Naive thymus-derived CD8-positive, alpha-beta T cell (primary cell): ENCODE measurements at regions not wholly inside any gene's neighbourhood (a gene's known extent, or its start where the extent isn't known, plus 50 kb on each side); places are given as distances from the start of the nearest gene placed in this dataset.

Experiments used
- ATAC-seq, 2 donors: fragments of 150-1000 bp; cut with Tn5 transposase in 1 of 2; sonication (Bioruptor Pico), chemical (Tn5 transposase) in 1 of 2; 1 replicate in 1 of 2; 2 replicates in 1 of 2; pipeline ENCODE4 v1.10.0; 2021; ENCODE audit warnings: mild to moderate bottlenecking in 2 of 2, moderate library complexity in 2 of 2
- POLR2A ChIA-PET: fragments of 350-600 bp; sonication (Branson Sonifier 250); formaldehyde crosslinking; loops from one replicate; lab custom pipeline; 2021; ENCODE audit warnings: antibody characterized with exemption; lab: Charles Lee
- DNase-seq, 10 donors: peaks; one replicate each; pipeline versions ENCODE4 v3.0.0 to v3.0.0-alpha.2; 2020 to 2022
- H3K27ac Mint-ChIP-seq, 10 donors: one replicate each; pipeline ENCODE4 v1.8.0; 2020 to 2022; ENCODE audit warnings: mild to moderate bottlenecking in 10 of 10, mixed read lengths in 10 of 10, moderate library complexity in 4 of 10, inconsistent platforms in 1 of 10
- H3K27me3 Mint-ChIP-seq, 5 donors: one replicate each; pipeline ENCODE4 v1.8.0; 2021 to 2022; ENCODE audit warnings: mixed read lengths in 5 of 5
- H3K36me3 Mint-ChIP-seq, 3 donors: one replicate each; pipeline ENCODE4 v1.8.0; 2020 to 2022; ENCODE audit warnings: mixed read lengths in 3 of 3, mild to moderate bottlenecking in 2 of 3, inconsistent platforms in 1 of 3
- H3K4me1 Mint-ChIP-seq, 4 donors: one replicate each; pipeline ENCODE4 v1.8.0; 2021 to 2022; ENCODE audit warnings: mixed read lengths in 4 of 4
- H3K4me3 Mint-ChIP-seq, 10 donors: one replicate each; pipeline ENCODE4 v1.8.0; 2020 to 2022; ENCODE audit warnings: mild to moderate bottlenecking in 10 of 10, mixed read lengths in 10 of 10, moderate library complexity in 6 of 10, inconsistent platforms in 1 of 10
- H3K9me3 Mint-ChIP-seq, 9 donors: one replicate each; pipeline ENCODE4 v1.8.0; 2020 to 2022; ENCODE audit warnings: mixed read lengths in 9 of 9, mild to moderate bottlenecking in 3 of 9, inconsistent platforms in 1 of 9, moderate library complexity in 1 of 9

DNA sequence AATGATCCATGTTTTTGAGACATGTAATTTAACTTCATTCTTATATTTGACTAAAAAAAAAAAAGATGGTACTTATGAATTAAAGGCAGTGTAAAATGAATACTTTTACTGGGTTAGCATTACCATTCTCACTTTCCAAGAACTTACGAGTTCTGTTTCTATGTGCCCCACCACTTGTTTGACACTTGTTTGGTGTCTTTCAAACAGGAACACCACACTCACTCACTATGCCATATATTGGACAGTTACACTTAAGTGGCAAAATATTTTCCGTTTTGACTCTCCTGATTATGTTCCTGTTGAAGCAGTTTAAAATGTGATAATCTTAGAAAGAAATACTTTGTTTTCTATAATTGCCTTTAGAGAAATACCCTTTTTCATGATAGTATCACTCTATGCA is 56.6 kb upstream of the ATXN7L3B start:
- Mint-ChIP-seq H3K9me3 (no peaks in the 10 kb centered on the region), H3K27ac (no peak overlapping the region), H3K4me3 (no peak overlapping the region), H3K4me1 (peaks cover 0 to 12% (median 0%) of the 10 kb centered on the region in 4 donors), H3K36me3 (no peaks in the 10 kb centered on the region), H3K27me3 (peaks cover 0 to 10% (median 1%) of the 10 kb centered on the region in 5 donors)
- DNase-seq (no peak), ATAC-seq (no peak)
- POLR2A ChIA-PET = no interaction called here

DNA sequence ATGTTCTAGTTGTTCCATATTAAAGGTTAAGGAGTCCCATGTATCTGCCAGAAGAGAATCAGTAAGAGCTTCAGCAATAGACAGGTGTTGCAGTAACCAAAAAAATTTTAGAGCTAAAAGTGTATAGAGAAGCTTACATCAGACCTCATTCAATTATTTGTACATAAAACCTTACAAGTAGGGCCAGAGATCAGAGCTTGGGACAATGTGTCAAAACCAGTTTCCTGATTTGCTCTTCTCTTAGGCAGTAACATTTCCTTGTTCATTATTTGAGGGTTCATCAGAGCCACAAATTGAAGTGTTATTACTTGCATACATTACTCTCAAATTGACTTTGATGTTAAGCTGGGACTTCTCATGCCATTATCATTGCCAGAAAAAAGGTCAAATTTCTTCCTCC is 55.5 kb upstream of the ATXN7L3B start:
- no peak overlapping the region for H3K4me3 Mint-ChIP-seq
- no peak for DNase-seq
- no peaks in the 10 kb centered on the region for H3K9me3 Mint-ChIP-seq
- H3K27me3 Mint-ChIP-seq = peaks cover 0 to 10% (median 3%) of the 10 kb centered on the region in 5 donors
- no peak overlapping the region for H3K27ac Mint-ChIP-seq
- peaks cover 0 to 12% (median 0%) of the 10 kb centered on the region in 4 donors for H3K4me1 Mint-ChIP-seq
- POLR2A ChIA-PET = no interaction called here
- no peak for ATAC-seq
- H3K36me3 Mint-ChIP-seq = no peaks in the 10 kb centered on the region

- Mint-ChIP-seq H3K27ac (no peak overlapping the region), H3K36me3 (no peaks in the 10 kb centered on the region), H3K4me1 (peaks cover 0 to 12% (median 0%) of the 10 kb centered on the region in 4 donors), H3K4me3 (no peak overlapping the region), H3K27me3 (peaks cover 0 to 10% (median 3%) of the 10 kb centered on the region in 5 donors), H3K9me3 (no peaks in the 10 kb centered on the region)
- POLR2A ChIA-PET = no interaction called here
- no peak for ATAC-seq
- no peak for DNase-seq
Measured at GRCh38 chr12:74483057-74483456, 54.6 kb upstream of the ATXN7L3B start.
